ENCODE measurements at regions not wholly inside any gene's neighbourhood (a gene's known extent, or its start where the extent isn't known, plus 50 kb on each side); places are given as distances from the start of the nearest gene placed in this dataset.

- Histone ChIP-seq H2AFZ (ENCODE audit: low read depth, low read length) (no peak overlapping the region), H3K36me3 (ENCODE audit: insufficient read depth, low read length) (no peaks in the 10 kb centered on the region), H3K4me1 (ENCODE audit: insufficient read depth, low read length) (no peaks in the 10 kb centered on the region), H3K27ac (ENCODE audit: low read depth, low read length) (no peak overlapping the region), H3K4me3 (ENCODE audit: insufficient read depth, low read depth, low read length) (no peak overlapping the region), H4K20me1 (ENCODE audit: insufficient read depth, low read length) (no peaks in the 10 kb centered on the region), H3K9ac (ENCODE audit: low read length) (no peak overlapping the region), H3K27me3 (ENCODE audit: insufficient read depth, low read length) (no peaks in the 10 kb centered on the region), H3K9me3 (ENCODE audit: insufficient read depth, low read depth, low read length) (no peaks in the 10 kb centered on the region), H3K79me2 (ENCODE audit: insufficient read depth, low read length) (no peaks in the 10 kb centered on the region), H3K4me2 (ENCODE audit: low read length) (no peak overlapping the region)
- no peak for DNase-seq (ENCODE audit: low read depth)
- H3K27me3 Mint-ChIP-seq (ENCODE audit: low read depth, unreplicated experiment): no peaks in the 10 kb centered on the region
- no peaks in the 10 kb centered on the region for H3K36me3 Mint-ChIP-seq (ENCODE audit: low read depth, unreplicated experiment)
- FAIRE-seq: no peak
- no peaks in the 10 kb centered on the region for H3K9me3 Mint-ChIP-seq (ENCODE audit: unreplicated experiment)
- TF ChIP-seq EZH2 (IDR thresholded peaks at IDR 0.05; ENCODE audit: insufficient read depth, low read length) (no peak), CTCF (IDR thresholded peaks at IDR 0.05; ENCODE audit: insufficient read depth, low read depth, low read length) (no peak)
- no peak overlapping the region for H3K4me3 Mint-ChIP-seq (ENCODE audit: unreplicated experiment)
- no peaks in the 10 kb centered on the region for H3K4me1 Mint-ChIP-seq (ENCODE audit: low read depth, unreplicated experiment)
- H3K27ac Mint-ChIP-seq (ENCODE audit: unreplicated experiment): no peak overlapping the region
Observed at GRCh38 chr9:13001989-13002580, 227.3 kb downstream of the LURAP1L start.

GRCh38 chr9:13002740-13003139 is 227.9 kb downstream of the LURAP1L start:
- Histone ChIP-seq H3K36me3 (ENCODE audit: insufficient read depth, low read length) (no peaks in the 10 kb centered on the region), H3K27me3 (ENCODE audit: insufficient read depth, low read length) (no peaks in the 10 kb centered on the region), H3K4me2 (ENCODE audit: low read length) (no peak overlapping the region), H3K4me1 (ENCODE audit: insufficient read depth, low read length) (no peaks in the 10 kb centered on the region), H3K4me3 (ENCODE audit: insufficient read depth, low read depth, low read length) (no peak overlapping the region), H3K79me2 (ENCODE audit: insufficient read depth, low read length) (no peaks in the 10 kb centered on the region), H4K20me1 (ENCODE audit: insufficient read depth, low read length) (no peaks in the 10 kb centered on the region), H3K27ac (ENCODE audit: low read depth, low read length) (no peak overlapping the region), H3K9me3 (ENCODE audit: insufficient read depth, low read depth, low read length) (no peaks in the 10 kb centered on the region), H3K9ac (ENCODE audit: low read length) (no peak overlapping the region), H2AFZ (ENCODE audit: low read depth, low read length) (no peak overlapping the region)
- no peak for TF ChIP-seq CTCF (IDR thresholded peaks at IDR 0.05; ENCODE audit: insufficient read depth, low read depth, low read length)
- TF ChIP-seq EZH2 (IDR thresholded peaks at IDR 0.05; ENCODE audit: insufficient read depth, low read length): no peak
- H3K9me3 Mint-ChIP-seq (ENCODE audit: unreplicated experiment): no peaks in the 10 kb centered on the region
- FAIRE-seq (no peak), DNase-seq (ENCODE audit: low read depth) (no peak)
- no peaks in the 10 kb centered on the region for H3K36me3 Mint-ChIP-seq (ENCODE audit: low read depth, unreplicated experiment)
- H3K4me3 Mint-ChIP-seq (ENCODE audit: unreplicated experiment): no peak overlapping the region
- H3K4me1 Mint-ChIP-seq (ENCODE audit: low read depth, unreplicated experiment): no peaks in the 10 kb centered on the region
- H3K27ac Mint-ChIP-seq (ENCODE audit: unreplicated experiment): no peak overlapping the region
- H3K27me3 Mint-ChIP-seq (ENCODE audit: low read depth, unreplicated experiment): no peaks in the 10 kb centered on the region

- H3K9me3 ChIP-seq (ENCODE audit: insufficient read depth, low read depth, low read length): no peaks in the 10 kb centered on the region
- Mint-ChIP-seq H3K27me3 (ENCODE audit: low read depth, unreplicated experiment) (no peaks in the 10 kb centered on the region), H3K27ac (ENCODE audit: unreplicated experiment) (no peak overlapping the region), H3K4me1 (ENCODE audit: low read depth, unreplicated experiment) (peaks cover 8% of the 10 kb centered on the region), H3K4me3 (ENCODE audit: unreplicated experiment) (no peak overlapping the region), H3K36me3 (ENCODE audit: low read depth, unreplicated experiment) (no peaks in the 10 kb centered on the region), H3K9me3 (ENCODE audit: unreplicated experiment) (peaks cover 2% of the 10 kb centered on the region)
- H3K4me1 ChIP-seq (ENCODE audit: insufficient read depth, low read length): peaks cover 7% of the 10 kb centered on the region
- FAIRE-seq: no peak
- H2AFZ ChIP-seq (ENCODE audit: low read depth, low read length): no peak overlapping the region
- no peak overlapping the region for H3K4me3 ChIP-seq (ENCODE audit: insufficient read depth, low read depth, low read length)
- DNase-seq (ENCODE audit: low read depth): no peak
- TF ChIP-seq CTCF (IDR thresholded peaks at IDR 0.05; ENCODE audit: insufficient read depth, low read depth, low read length): no peak
- no peak for TF ChIP-seq EZH2 (IDR thresholded peaks at IDR 0.05; ENCODE audit: insufficient read depth, low read length)
- no peak overlapping the region for H3K4me2 ChIP-seq (ENCODE audit: low read length)
- H3K79me2 ChIP-seq (ENCODE audit: insufficient read depth, low read length): no peaks in the 10 kb centered on the region
- no peaks in the 10 kb centered on the region for H3K36me3 ChIP-seq (ENCODE audit: insufficient read depth, low read length)
- H3K27me3 ChIP-seq (ENCODE audit: insufficient read depth, low read length): no peaks in the 10 kb centered on the region
- no peak overlapping the region for H3K9ac ChIP-seq (ENCODE audit: low read length)
- H4K20me1 ChIP-seq (ENCODE audit: insufficient read depth, low read length): no peaks in the 10 kb centered on the region
- no peak overlapping the region for H3K27ac ChIP-seq (ENCODE audit: low read depth, low read length)
Observed at GRCh38 chr9:13009871-13010270, 235.1 kb downstream of the LURAP1L start.
